ENCODE measurements at regions not wholly inside any gene's neighbourhood (a gene's known extent, or its start where the extent isn't known, plus 50 kb on each side); places are given as distances from the start of the nearest gene placed in this dataset.

GRCh38 chr5:89371646-89372045 is 488.7 kb upstream of the MEF2C start:
- no peaks in the 10 kb centered on the region for H4K20me1 ChIP-seq (ENCODE audit: low read length)
- no peak overlapping the region for H3K9ac ChIP-seq (ENCODE audit: low read length)
- no peaks in the 10 kb centered on the region for H3K36me3 ChIP-seq (ENCODE audit: low read depth, low read length)
- BruUV-seq (replicated peaks): no TSS peak
- DNase-seq: no peak
- TF ChIP-seq EZH2 (IDR thresholded peaks at IDR 0.05; ENCODE audit: low read length, unreplicated experiment): no peak
- no peak for TF ChIP-seq EZH2phosphoT487 (IDR thresholded peaks at IDR 0.05; ENCODE audit: borderline replicate concordance, low read length)
- TF ChIP-seq, protein P1, sequence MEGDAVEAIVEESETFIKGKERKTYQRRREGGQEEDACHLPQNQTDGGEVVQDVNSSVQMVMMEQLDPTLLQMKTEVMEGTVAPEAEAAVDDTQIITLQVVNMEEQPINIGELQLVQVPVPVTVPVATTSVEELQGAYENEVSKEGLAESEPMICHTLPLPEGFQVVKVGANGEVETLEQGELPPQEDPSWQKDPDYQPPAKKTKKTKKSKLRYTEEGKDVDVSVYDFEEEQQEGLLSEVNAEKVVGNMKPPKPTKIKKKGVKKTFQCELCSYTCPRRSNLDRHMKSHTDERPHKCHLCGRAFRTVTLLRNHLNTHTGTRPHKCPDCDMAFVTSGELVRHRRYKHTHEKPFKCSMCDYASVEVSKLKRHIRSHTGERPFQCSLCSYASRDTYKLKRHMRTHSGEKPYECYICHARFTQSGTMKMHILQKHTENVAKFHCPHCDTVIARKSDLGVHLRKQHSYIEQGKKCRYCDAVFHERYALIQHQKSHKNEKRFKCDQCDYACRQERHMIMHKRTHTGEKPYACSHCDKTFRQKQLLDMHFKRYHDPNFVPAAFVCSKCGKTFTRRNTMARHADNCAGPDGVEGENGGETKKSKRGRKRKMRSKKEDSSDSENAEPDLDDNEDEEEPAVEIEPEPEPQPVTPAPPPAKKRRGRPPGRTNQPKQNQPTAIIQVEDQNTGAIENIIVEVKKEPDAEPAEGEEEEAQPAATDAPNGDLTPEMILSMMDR (conservative IDR thresholded peaks at IDR 0.05; ENCODE audit: low read depth, low read length): no peak
- CTCF ChIA-PET: no interaction called here
- POLR2A ChIA-PET (ENCODE audit: unreplicated experiment): no interaction called here
- no peaks in the 10 kb centered on the region for H3K4me1 ChIP-seq (ENCODE audit: insufficient read depth, low read length)
- intact Hi-C loops (cut with micrococcal nuclease): no loop called here
- H3K27me3 ChIP-seq (ENCODE audit: low read length): no peaks in the 10 kb centered on the region
- H2AFZ ChIP-seq (ENCODE audit: low read length): no peak overlapping the region
- no peak overlapping the region for H3K4me3 ChIP-seq (ENCODE audit: low read length)
- no peaks in the 10 kb centered on the region for H3K79me2 ChIP-seq (ENCODE audit: low read length)
- H3K4me2 ChIP-seq (ENCODE audit: low read length): no peak overlapping the region
- no peak overlapping the region for H3K27ac ChIP-seq (ENCODE audit: low read length)
- ATAC-seq: no peak
- H3K9me2 ChIP-seq (replicated peaks; ENCODE audit: low read length): no peaks in the 10 kb centered on the region
- no peaks in the 10 kb centered on the region for H3F3A ChIP-seq (ENCODE audit: low read length, unreplicated experiment)
- no peaks in the 10 kb centered on the region for H3K9me3 ChIP-seq (ENCODE audit: low read length)

- Histone ChIP-seq H3K79me2 (ENCODE audit: low read length) (no peaks in the 10 kb centered on the region), H3K4me2 (ENCODE audit: low read length) (no peak overlapping the region), H3F3A (ENCODE audit: low read length, unreplicated experiment) (no peaks in the 10 kb centered on the region), H3K27me3 (ENCODE audit: low read length) (no peaks in the 10 kb centered on the region), H4K20me1 (ENCODE audit: low read length) (no peaks in the 10 kb centered on the region), H3K36me3 (ENCODE audit: low read depth, low read length) (no peaks in the 10 kb centered on the region), H3K4me3 (ENCODE audit: low read length) (no peak overlapping the region), H2AFZ (ENCODE audit: low read length) (no peak overlapping the region), H3K9me2 (replicated peaks; ENCODE audit: low read length) (no peaks in the 10 kb centered on the region), H3K27ac (ENCODE audit: low read length) (no peak overlapping the region), H3K9me3 (ENCODE audit: low read length) (no peaks in the 10 kb centered on the region), H3K9ac (ENCODE audit: low read length) (no peak overlapping the region), H3K4me1 (ENCODE audit: insufficient read depth, low read length) (no peaks in the 10 kb centered on the region)
- BruUV-seq (replicated peaks): no TSS peak
- ChIA-PET POLR2A (ENCODE audit: unreplicated experiment) (no interaction called here), CTCF (no interaction called here)
- ATAC-seq: no peak
- DNase-seq: no peak
- intact Hi-C loops (cut with micrococcal nuclease): no loop called here
- TF ChIP-seq, protein P1 (conservative IDR thresholded peaks at IDR 0.05; ENCODE audit: low read depth, low read length): no peak
- TF ChIP-seq EZH2 (IDR thresholded peaks at IDR 0.05; ENCODE audit: low read length, unreplicated experiment) (no peak), EZH2phosphoT487 (IDR thresholded peaks at IDR 0.05; ENCODE audit: borderline replicate concordance, low read length) (no peak)
These were observed 476.1 kb upstream of the MEF2C start for GRCh38 chr5:89359046-89359445.

- intact Hi-C loops (cut with micrococcal nuclease): no loop called here
- Histone ChIP-seq H3F3A (ENCODE audit: low read length, unreplicated experiment) (no peaks in the 10 kb centered on the region), H3K4me3 (ENCODE audit: low read length) (no peak overlapping the region), H3K9me3 (ENCODE audit: low read length) (no peaks in the 10 kb centered on the region), H3K27me3 (ENCODE audit: low read length) (no peaks in the 10 kb centered on the region), H3K79me2 (ENCODE audit: low read length) (no peaks in the 10 kb centered on the region), H4K20me1 (ENCODE audit: low read length) (no peaks in the 10 kb centered on the region), H3K9me2 (replicated peaks; ENCODE audit: low read length) (no peaks in the 10 kb centered on the region), H3K9ac (ENCODE audit: low read length) (no peak overlapping the region), H3K4me1 (ENCODE audit: insufficient read depth, low read length) (peaks cover 19% of the 10 kb centered on the region), H3K36me3 (ENCODE audit: low read depth, low read length) (no peaks in the 10 kb centered on the region), H2AFZ (ENCODE audit: low read length) (no peak overlapping the region), H3K27ac (ENCODE audit: low read length) (no peak overlapping the region), H3K4me2 (ENCODE audit: low read length) (no peak overlapping the region)
- CTCF ChIA-PET: no interaction called here
- POLR2A ChIA-PET (ENCODE audit: unreplicated experiment): no interaction called here
- no peak for TF ChIP-seq EZH2phosphoT487 (IDR thresholded peaks at IDR 0.05; ENCODE audit: borderline replicate concordance, low read length)
- TF ChIP-seq, protein P1 (conservative IDR thresholded peaks at IDR 0.05; ENCODE audit: low read depth, low read length): no peak
- TF ChIP-seq EZH2 (IDR thresholded peaks at IDR 0.05; ENCODE audit: low read length, unreplicated experiment): no peak
- no TSS peak for BruUV-seq (replicated peaks)
- ATAC-seq (no peak), DNase-seq (no peak)
These were observed 471.0 kb upstream of the MEF2C start for GRCh38 chr5:89353837-89354551.

Measured in PC-3 (cell line).